Tibial artery (tissue), 4 donors: ENCODE measurements at regions not wholly inside any gene's neighbourhood (a gene's known extent, or its start where the extent isn't known, plus 50 kb on each side); places are given as distances from the start of the nearest gene placed in this dataset.

Experiments used
- DNase-seq, 2 donors: peaks; one replicate each; pipeline ENCODE4 v3.0.0-alpha.2; 2019
- H3K27ac ChIP-seq, 2 donors: fragments of 200-600 bp; sonication (generic) in 1 of 2; 1 replicate in 1 of 2; 2 replicates in 1 of 2; pipeline ENCODE4 v1.5.1; 2018 to 2019; ENCODE audit warnings: mild to moderate bottlenecking in 1 of 2
- H3K27me3 ChIP-seq, 2 donors: fragments of 200-600 bp; sonication (generic) in 1 of 2; one replicate each; pipeline versions ENCODE4 v1.5.1 to v1.6.0; 2016 to 2019
- H3K36me3 ChIP-seq, 3 donors: fragments of 200-600 bp; sonication (generic) in 2 of 3; one replicate each; pipeline ENCODE4 v1.5.1; 2016 to 2019; ENCODE audit warnings: mild to moderate bottlenecking in 2 of 3
- H3K4me1 ChIP-seq, 4 donors: fragments of 200-600 bp; sonication (generic) in 2 of 4; 1 replicate in 3 of 4; 2 replicates in 1 of 4; pipeline ENCODE4 v1.5.1; 2016 to 2019
- H3K4me3 ChIP-seq, 2 donors: fragments of 200-600 bp; sonication (generic) in 1 of 2; 1 replicate in 1 of 2; 2 replicates in 1 of 2; pipeline ENCODE4 v1.5.1; 2018 to 2019; ENCODE audit warnings: mild to moderate bottlenecking in 2 of 2
- H3K9me3 ChIP-seq, 3 donors: fragments of 200-600 bp; sonication (generic) in 1 of 3; one replicate each; pipeline ENCODE4 v1.5.1; 2016 to 2019
- intact Hi-C: fragments of 100-400 bp; cut with DNase I; formaldehyde crosslinking; loops from one replicate; pipeline ENCODE4 v1.15.0; 2023; ENCODE audit warnings: low total_unique reads
- TF ChIP-seq, protein P1 (sequence below), 2 experiments: fragments of 200-600 bp in 1 of 2; fragments of 450-650 bp in 1 of 2; IDR thresholded peaks; one replicate each; pipeline ENCODE4 v1.5.1; 2017 to 2019; ENCODE audit warnings: antibody characterized with exemption in 2 of 2, mild to moderate bottlenecking in 1 of 2, moderate library complexity in 1 of 2

GRCh38 chr5:4907571-4907970, 232.6 kb upstream of the ADAMTS16 start:
- Histone ChIP-seq H3K27ac (no peak overlapping the region), H3K36me3 (no peaks in the 10 kb centered on the region), H3K4me3 (no peak overlapping the region), H3K4me1 (no peaks in the 10 kb centered on the region), H3K27me3 (no peaks in the 10 kb centered on the region), H3K9me3 (no peaks in the 10 kb centered on the region)
- intact Hi-C loops: no loop called here
- no peak for DNase-seq
- TF ChIP-seq, protein P1, sequence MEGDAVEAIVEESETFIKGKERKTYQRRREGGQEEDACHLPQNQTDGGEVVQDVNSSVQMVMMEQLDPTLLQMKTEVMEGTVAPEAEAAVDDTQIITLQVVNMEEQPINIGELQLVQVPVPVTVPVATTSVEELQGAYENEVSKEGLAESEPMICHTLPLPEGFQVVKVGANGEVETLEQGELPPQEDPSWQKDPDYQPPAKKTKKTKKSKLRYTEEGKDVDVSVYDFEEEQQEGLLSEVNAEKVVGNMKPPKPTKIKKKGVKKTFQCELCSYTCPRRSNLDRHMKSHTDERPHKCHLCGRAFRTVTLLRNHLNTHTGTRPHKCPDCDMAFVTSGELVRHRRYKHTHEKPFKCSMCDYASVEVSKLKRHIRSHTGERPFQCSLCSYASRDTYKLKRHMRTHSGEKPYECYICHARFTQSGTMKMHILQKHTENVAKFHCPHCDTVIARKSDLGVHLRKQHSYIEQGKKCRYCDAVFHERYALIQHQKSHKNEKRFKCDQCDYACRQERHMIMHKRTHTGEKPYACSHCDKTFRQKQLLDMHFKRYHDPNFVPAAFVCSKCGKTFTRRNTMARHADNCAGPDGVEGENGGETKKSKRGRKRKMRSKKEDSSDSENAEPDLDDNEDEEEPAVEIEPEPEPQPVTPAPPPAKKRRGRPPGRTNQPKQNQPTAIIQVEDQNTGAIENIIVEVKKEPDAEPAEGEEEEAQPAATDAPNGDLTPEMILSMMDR (IDR thresholded peaks at IDR 0.05): no peak

- no peaks in the 10 kb centered on the region for H3K4me1 ChIP-seq
- H3K4me3 ChIP-seq: no peak overlapping the region
- intact Hi-C loops: no loop called here
- TF ChIP-seq, protein P1 (IDR thresholded peaks at IDR 0.05): no peak
- DNase-seq: no peak
- H3K9me3 ChIP-seq: no peaks in the 10 kb centered on the region
- no peaks in the 10 kb centered on the region for H3K36me3 ChIP-seq
- H3K27ac ChIP-seq: no peak overlapping the region
- H3K27me3 ChIP-seq: no peaks in the 10 kb centered on the region
Observed at GRCh38 chr5:4909086-4909485, 231.0 kb upstream of the ADAMTS16 start.

DNA sequence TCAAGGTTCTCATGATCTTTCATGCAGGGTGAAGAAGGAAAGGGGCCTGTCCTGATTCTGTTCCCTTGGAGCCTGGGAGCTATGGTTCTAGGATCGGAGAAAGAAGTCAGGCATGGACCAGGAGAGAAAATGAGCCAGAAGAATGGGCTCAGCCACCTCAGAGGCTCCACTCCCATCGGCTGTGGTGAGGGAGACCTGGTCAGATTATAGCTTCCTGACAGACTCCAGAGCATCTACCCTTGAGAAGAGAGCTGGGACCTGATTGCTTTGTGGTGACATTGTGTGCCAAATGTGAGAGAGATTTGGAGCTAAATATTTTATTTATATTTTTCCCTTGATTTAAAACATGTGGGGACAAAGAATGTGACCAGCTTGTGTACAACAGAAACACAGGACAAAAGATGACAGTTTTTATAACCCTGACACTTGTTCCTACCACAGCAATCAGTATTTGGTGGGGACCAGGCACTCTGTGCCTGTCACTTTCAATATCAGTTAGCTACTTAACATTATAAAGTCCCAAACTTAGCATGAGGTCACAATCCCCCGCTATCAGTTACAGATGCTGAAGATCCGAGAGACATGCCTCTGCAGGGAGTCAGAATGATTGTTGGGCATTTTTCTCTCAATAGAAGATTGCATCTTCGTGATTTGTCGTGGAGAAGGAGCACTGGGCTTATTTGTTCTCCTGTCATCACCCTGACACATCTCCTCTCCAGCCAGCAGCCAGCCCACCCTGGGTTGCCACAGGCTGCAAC, 228.3 kb upstream of the ADAMTS16 start:
- intact Hi-C loops: no loop called here
- no peak overlapping the region for H3K27ac ChIP-seq
- H3K36me3 ChIP-seq: no peaks in the 10 kb centered on the region
- DNase-seq: no peak
- H3K27me3 ChIP-seq: no peaks in the 10 kb centered on the region
- no peaks in the 10 kb centered on the region for H3K4me1 ChIP-seq
- H3K9me3 ChIP-seq: no peaks in the 10 kb centered on the region
- H3K4me3 ChIP-seq: no peak overlapping the region
- TF ChIP-seq, protein P1 (IDR thresholded peaks at IDR 0.05): no peak

- no peaks in the 10 kb centered on the region for H3K4me1 ChIP-seq
- DNase-seq: no peak
- no peak overlapping the region for H3K27ac ChIP-seq
- H3K9me3 ChIP-seq: no peaks in the 10 kb centered on the region
- H3K27me3 ChIP-seq: no peaks in the 10 kb centered on the region
- intact Hi-C loops: no loop called here
- H3K4me3 ChIP-seq: no peak overlapping the region
- TF ChIP-seq, protein P1 (IDR thresholded peaks at IDR 0.05): no peak
- no peaks in the 10 kb centered on the region for H3K36me3 ChIP-seq
Observed at GRCh38 chr5:4921929-4922328, 218.2 kb upstream of the ADAMTS16 start.

- no peaks in the 10 kb centered on the region for H3K27me3 ChIP-seq
- DNase-seq: no peak
- H3K27ac ChIP-seq: no peak overlapping the region
- no peak overlapping the region for H3K4me3 ChIP-seq
- no peaks in the 10 kb centered on the region for H3K9me3 ChIP-seq
- H3K36me3 ChIP-seq: no peaks in the 10 kb centered on the region
- intact Hi-C loops: no loop called here
- TF ChIP-seq, protein P1 (IDR thresholded peaks at IDR 0.05): no peak
- no peaks in the 10 kb centered on the region for H3K4me1 ChIP-seq
Observed at GRCh38 chr5:4924577-4924976, 215.6 kb upstream of the ADAMTS16 start.
